ENCODE measurements at regions not wholly inside any gene's neighbourhood (a gene's known extent, or its start where the extent isn't known, plus 50 kb on each side); places are given as distances from the start of the nearest gene placed in this dataset.

DNA sequence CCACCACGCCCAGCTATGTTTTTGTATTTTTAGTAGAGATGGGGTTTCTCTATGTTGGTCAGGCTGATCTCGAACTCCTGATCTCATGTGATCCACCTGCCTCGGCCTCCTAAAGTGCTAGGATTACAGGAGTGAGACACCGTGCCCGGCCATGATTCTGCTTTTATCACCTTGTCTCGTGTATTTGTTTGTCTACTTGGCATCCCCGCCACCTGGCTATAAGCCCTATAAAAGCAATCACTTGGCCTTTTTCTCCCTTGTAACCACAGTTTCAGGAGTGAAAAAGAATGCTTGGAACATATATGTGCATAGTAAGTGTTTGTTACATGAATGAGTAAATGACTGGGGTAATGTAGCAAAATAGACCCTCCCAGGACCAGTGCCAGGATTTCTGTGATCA is 77.5 kb upstream of the PAPOLG start:
- no peaks in the 10 kb centered on the region for H3K9me3 ChIP-seq
- H3K4me3 ChIP-seq = no peak overlapping the region
- ATAC-seq (ENCODE audit: insufficient number of reproducible peaks, low FRiP score, low read depth) (no peak), DNase-seq (ENCODE audit: low spot score) (no peak)
- H3K27me3 ChIP-seq (replicated peaks; ENCODE audit: insufficient read depth) = no peaks in the 10 kb centered on the region
- no peaks in the 10 kb centered on the region for H3K36me3 ChIP-seq
- no peak overlapping the region for H3K27ac ChIP-seq
- TF ChIP-seq CTCF (IDR thresholded peaks at IDR 0.05) = no peak
- H3K4me1 ChIP-seq (ENCODE audit: control insufficient read depth in 1 of 2, low read depth in 2 of 2) = peaks cover 0 to 3% of the 10 kb centered on the region in 2 donors

DNA sequence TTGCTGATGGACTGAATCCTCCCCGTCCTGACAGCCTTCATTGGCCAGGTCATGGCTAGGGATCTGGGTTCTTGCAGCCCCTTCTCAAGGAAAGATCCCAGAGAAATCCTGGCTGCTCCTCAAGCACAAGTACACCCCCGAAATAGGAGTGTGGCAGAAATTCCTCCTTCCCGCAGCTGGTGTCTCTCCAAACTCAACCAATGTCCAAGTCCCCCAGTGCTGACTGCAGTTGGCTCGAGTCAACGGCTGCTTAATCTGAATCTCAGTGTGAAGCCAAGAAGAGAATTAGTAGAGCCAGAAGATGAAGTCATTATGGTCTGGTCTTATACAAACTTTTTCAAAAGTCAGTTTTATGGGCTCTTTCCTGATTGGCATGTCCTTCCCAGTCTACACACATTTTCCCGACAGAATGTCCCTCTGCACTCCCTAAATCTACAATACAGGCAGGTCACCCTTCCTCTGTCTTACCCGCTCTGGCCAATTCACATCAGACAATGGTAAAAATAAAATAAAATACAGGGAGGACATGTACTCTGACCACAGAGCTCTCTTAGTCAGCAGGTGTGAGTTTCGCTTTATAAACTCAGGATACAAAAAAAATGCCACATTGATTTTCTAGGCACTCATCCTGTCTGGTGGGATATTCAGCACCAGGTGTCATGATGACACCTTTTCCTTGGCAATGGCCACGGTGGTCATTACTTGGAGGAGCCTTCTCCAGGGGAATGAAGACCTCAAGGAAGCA is 76.9 kb upstream of the PAPOLG start:
- ATAC-seq (ENCODE audit: insufficient number of reproducible peaks, low FRiP score, low read depth) = no peak

DNA sequence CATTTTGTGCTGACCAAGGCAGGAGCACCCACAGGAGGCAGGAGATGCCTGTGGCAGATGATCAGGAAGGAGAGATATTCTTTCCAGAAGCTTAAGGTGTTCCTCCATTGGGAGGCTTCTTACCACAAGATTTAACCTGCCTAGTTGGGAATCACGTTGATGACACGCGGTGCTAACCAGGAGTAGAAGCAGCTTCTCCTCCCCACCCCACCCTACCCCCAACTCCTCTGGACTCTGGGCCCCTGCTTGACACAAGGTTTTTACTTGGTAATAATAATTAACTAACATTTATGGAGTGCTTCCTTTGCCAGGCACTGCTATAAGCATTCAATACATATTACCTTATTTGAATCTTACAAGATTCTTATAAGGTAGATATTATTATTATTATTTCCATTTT is 62.5 kb upstream of the PAPOLG start:
- Histone ChIP-seq H3K4me1 (ENCODE audit: control insufficient read depth in 1 of 2, low read depth in 2 of 2) (no peaks in the 10 kb centered on the region), H3K36me3 (no peaks in the 10 kb centered on the region), H3K4me3 (no peak overlapping the region), H3K27me3 (replicated peaks; ENCODE audit: insufficient read depth) (no peaks in the 10 kb centered on the region), H3K27ac (no peak overlapping the region), H3K9me3 (no peaks in the 10 kb centered on the region)
- DNase-seq (ENCODE audit: low spot score) (no peak), ATAC-seq (ENCODE audit: insufficient number of reproducible peaks, low FRiP score, low read depth) (no peak)
- no peak for TF ChIP-seq CTCF (IDR thresholded peaks at IDR 0.05)

More for the DNA sequence above, 76.9 kb upstream of the PAPOLG start:
- Histone ChIP-seq H3K27me3 (replicated peaks; ENCODE audit: insufficient read depth) (no peaks in the 10 kb centered on the region), H3K27ac (no peak overlapping the region), H3K36me3 (no peaks in the 10 kb centered on the region), H3K4me1 (ENCODE audit: control insufficient read depth in 1 of 2, low read depth in 2 of 2) (peaks cover 0 to 3% of the 10 kb centered on the region in 2 donors), H3K4me3 (no peak overlapping the region), H3K9me3 (no peaks in the 10 kb centered on the region)
- DNase-seq (ENCODE audit: low spot score) = no peak
- no peak for TF ChIP-seq CTCF (IDR thresholded peaks at IDR 0.05)

GRCh38 chr2:60695793-60696192 is 60.3 kb upstream of the PAPOLG start:
- H3K27me3 ChIP-seq (replicated peaks; ENCODE audit: insufficient read depth) = no peaks in the 10 kb centered on the region
- TF ChIP-seq CTCF (IDR thresholded peaks at IDR 0.05) = no peak
- H3K9me3 ChIP-seq = no peaks in the 10 kb centered on the region
- no peaks in the 10 kb centered on the region for H3K4me1 ChIP-seq (ENCODE audit: control insufficient read depth in 1 of 2, low read depth in 2 of 2)
- H3K4me3 ChIP-seq = no peak overlapping the region
- no peak for DNase-seq (ENCODE audit: low spot score)
- H3K36me3 ChIP-seq = no peaks in the 10 kb centered on the region
- H3K27ac ChIP-seq = no peak overlapping the region
- no peak for ATAC-seq (ENCODE audit: insufficient number of reproducible peaks, low FRiP score, low read depth)

DNA sequence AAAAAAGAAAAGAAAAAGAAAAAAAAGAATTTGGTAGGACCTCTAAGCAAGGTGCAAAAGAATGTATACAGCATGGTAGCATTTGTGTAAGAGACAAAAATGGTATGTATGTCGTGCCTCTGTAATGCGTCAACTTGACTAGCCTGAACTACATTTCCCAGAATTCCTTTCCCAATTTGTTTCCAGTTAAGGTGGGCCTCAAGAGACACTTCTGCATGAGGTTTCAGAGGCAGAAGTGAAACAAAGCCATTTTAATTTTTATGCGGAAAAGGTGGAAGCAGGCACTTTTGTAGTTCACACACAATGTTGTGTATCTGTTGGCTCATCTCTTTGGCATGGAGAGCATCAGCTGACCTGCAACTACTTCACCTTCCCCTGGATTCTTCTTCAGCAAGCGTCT is 56.5 kb upstream of the PAPOLG start:
- Histone ChIP-seq H3K36me3 (no peaks in the 10 kb centered on the region), H3K27ac (no peak overlapping the region), H3K4me1 (ENCODE audit: control insufficient read depth in 1 of 2, low read depth in 2 of 2) (no peaks in the 10 kb centered on the region), H3K4me3 (no peak overlapping the region), H3K9me3 (no peaks in the 10 kb centered on the region), H3K27me3 (replicated peaks; ENCODE audit: insufficient read depth) (no peaks in the 10 kb centered on the region)
- DNase-seq (ENCODE audit: low spot score) (no peak), ATAC-seq (ENCODE audit: insufficient number of reproducible peaks, low FRiP score, low read depth) (no peak)
- TF ChIP-seq CTCF (IDR thresholded peaks at IDR 0.05) = no peak

Measured in thoracic aorta (tissue), 2 donors.